ENCODE measurements at regions not wholly inside any gene's neighbourhood (a gene's known extent, or its start where the extent isn't known, plus 50 kb on each side); places are given as distances from the start of the nearest gene placed in this dataset.

DNA sequence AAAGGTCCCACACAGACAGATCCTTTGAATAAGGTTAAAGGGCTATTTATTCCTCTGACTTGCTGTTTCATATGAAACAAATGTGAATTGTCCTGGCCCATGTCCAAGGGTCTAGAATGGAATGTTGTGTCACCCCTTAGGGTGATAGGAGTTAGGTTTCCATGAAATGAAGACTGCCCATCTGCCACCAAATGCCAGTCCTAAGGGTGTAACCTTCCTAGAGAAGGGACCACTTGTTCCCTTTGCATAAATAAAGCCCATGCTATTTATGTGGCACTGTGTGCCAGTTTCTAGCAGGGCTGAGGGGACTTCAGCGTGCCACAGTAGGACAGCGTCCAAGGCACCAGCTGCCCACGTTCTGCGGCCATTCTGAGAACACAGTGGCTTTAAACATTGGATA is 171.3 kb downstream of the ABCA8 start:
- Histone ChIP-seq H3K4me1 (no peaks in the 10 kb centered on the region), H3K36me3 (no peaks in the 10 kb centered on the region), H3K27me3 (no peaks in the 10 kb centered on the region), H3K4me3 (no peak overlapping the region), H3K27ac (peak overlapping the region in 2 of 4 donors; percentile 2 to 15), H3K9me3 (no peaks in the 10 kb centered on the region)
- TF ChIP-seq POLR2AphosphoS5 (IDR thresholded peaks at IDR 0.05), result no peak
- no peak for TF ChIP-seq CTCF (IDR thresholded peaks at IDR 0.05)
- TF ChIP-seq POLR2A (IDR thresholded peaks at IDR 0.05), result no peak
- TF ChIP-seq EP300 (IDR thresholded peaks at IDR 0.05; ENCODE audit: low read depth), result no peak
- WGBS, 2 donors (ENCODE audit: low coverage in 1 of 2), result 90% methylated on average over 4 of the region's 4 CpGs; no CpG with 5 or more reads in 1 of the 2 donors
- DNase-seq, result no peak
- intact Hi-C loops (cut with DNase I; ENCODE audit: low total_unique reads) (loop anchor here (5.0 kb wide), 1 partner anchor 463 kb away; no protein-coding TSS in a partner anchor), in situ Hi-C loops (cut with MboI; ENCODE audit: low pct_ligation_motif_present in 1 of 4, low pct_unique_long_range_greater_than_20kb in 1 of 4, low sequenced_read_pairs in 3 of 4) (loop anchor here in 1 of 4 donors (10.0 kb wide), 1 partner anchor 191 kb away; no protein-coding TSS in a partner anchor)

GRCh38 chr17:68782789-68783188 is 172.4 kb downstream of the ABCA8 start:
- no peaks in the 10 kb centered on the region for H3K36me3 ChIP-seq
- DNase-seq, result no peak
- no peaks in the 10 kb centered on the region for H3K9me3 ChIP-seq
- in situ Hi-C loops (cut with MboI; ENCODE audit: low pct_ligation_motif_present in 1 of 4, low pct_unique_long_range_greater_than_20kb in 1 of 4, low sequenced_read_pairs in 3 of 4) (loop anchor here in 1 of 4 donors (10.0 kb wide), 1 partner anchor 192 kb away; no protein-coding TSS in a partner anchor), intact Hi-C loops (cut with DNase I; ENCODE audit: low total_unique reads) (loop anchor here (5.0 kb wide), 1 partner anchor 465 kb away; no protein-coding TSS in a partner anchor)
- 85% methylated on average over 1 of the region's 1 CpG; no CpG with 5 or more reads in 1 of the 2 donors for WGBS, 2 donors (ENCODE audit: low coverage in 1 of 2)
- peaks cover 0 to 8% (median 6%) of the 10 kb centered on the region in 4 donors for H3K4me1 ChIP-seq
- no peak overlapping the region for H3K4me3 ChIP-seq
- H3K27me3 ChIP-seq, result no peaks in the 10 kb centered on the region
- TF ChIP-seq EP300 (IDR thresholded peaks at IDR 0.05; ENCODE audit: low read depth) (no peak), CTCF (IDR thresholded peaks at IDR 0.05) (no peak), POLR2A (IDR thresholded peaks at IDR 0.05) (no peak), POLR2AphosphoS5 (IDR thresholded peaks at IDR 0.05) (no peak)
- H3K27ac ChIP-seq, result no peak overlapping the region

GRCh38 chr17:68780596-68780995 is 174.6 kb downstream of the ABCA8 start:
- Histone ChIP-seq H3K36me3 (no peaks in the 10 kb centered on the region), H3K4me1 (peaks cover 0 to 17% (median 8%) of the 10 kb centered on the region in 4 donors), H3K4me3 (no peak overlapping the region), H3K27me3 (no peaks in the 10 kb centered on the region), H3K9me3 (no peaks in the 10 kb centered on the region), H3K27ac (no peak overlapping the region)
- in situ Hi-C loops (cut with MboI; ENCODE audit: low pct_ligation_motif_present in 1 of 4, low pct_unique_long_range_greater_than_20kb in 1 of 4, low sequenced_read_pairs in 3 of 4), result loop anchor here in 1 of 4 donors (10.0 kb wide), 1 partner anchor 194 kb away; no protein-coding TSS in a partner anchor
- WGBS, 2 donors (ENCODE audit: low coverage in 1 of 2), result 85 to 91% methylated on average over 4 of the region's 4 CpGs
- no peak for DNase-seq
- TF ChIP-seq POLR2AphosphoS5 (IDR thresholded peaks at IDR 0.05) (no peak), CTCF (IDR thresholded peaks at IDR 0.05) (no peak), EP300 (IDR thresholded peaks at IDR 0.05; ENCODE audit: low read depth) (no peak), POLR2A (IDR thresholded peaks at IDR 0.05) (no peak)
- intact Hi-C loops (cut with DNase I; ENCODE audit: low total_unique reads), result loop anchor here (5.0 kb wide), 1 partner anchor 467 kb away; no protein-coding TSS in a partner anchor

GRCh38 chr17:68778726-68779125 is 176.5 kb downstream of the ABCA8 start:
- 63 to 84% methylated on average over 4 of the region's 4 CpGs for WGBS, 2 donors (ENCODE audit: low coverage in 1 of 2)
- Histone ChIP-seq H3K27me3 (no peaks in the 10 kb centered on the region), H3K27ac (peak overlapping the region in 3 of 4 donors; percentile 35 to 57 (median 36)), H3K36me3 (no peaks in the 10 kb centered on the region), H3K4me1 (peaks cover 0 to 28% (median 11%) of the 10 kb centered on the region in 4 donors), H3K9me3 (no peaks in the 10 kb centered on the region), H3K4me3 (no peak overlapping the region)
- in situ Hi-C loops (cut with MboI; ENCODE audit: low pct_ligation_motif_present in 1 of 4, low pct_unique_long_range_greater_than_20kb in 1 of 4, low sequenced_read_pairs in 3 of 4), result loop anchor here (5.0 to 10.0 kb wide), 4 partner anchors 196 to 466 kb away; no protein-coding TSS in a partner anchor
- TF ChIP-seq EP300 (IDR thresholded peaks at IDR 0.05; ENCODE audit: low read depth) (no peak), CTCF (IDR thresholded peaks at IDR 0.05) (no peak), POLR2A (IDR thresholded peaks at IDR 0.05) (no peak), POLR2AphosphoS5 (IDR thresholded peaks at IDR 0.05) (no peak)
- intact Hi-C loops (cut with DNase I; ENCODE audit: low total_unique reads), result no loop called here
- no peak for DNase-seq

Data from transverse colon (tissue), 4 donors.